Endothelial cell of umbilical vein (primary cell): ENCODE measurements at regions not wholly inside any gene's neighbourhood (a gene's known extent, or its start where the extent isn't known, plus 50 kb on each side); places are given as distances from the start of the nearest gene placed in this dataset.

ENCODE experiments used
- BruUV-seq: library from RNA; stranded (reverse); fragments of 400-500 nt; replicated peaks from 2 replicates; lab custom pipeline; 2021; lab: Mats Ljungman, UMichigan
- CTCF ChIA-PET: fragments of 300-600, 350-600 bp; sonication (Branson Sonifier 250); formaldehyde crosslinking; loops from one replicate; lab custom pipeline; 2021; ENCODE audit warnings: antibody characterized with exemption, inconsistent platforms; lab: Charles Lee
- POLR2A ChIA-PET: fragments of 300-600, 350-600 bp; sonication (Branson Sonifier 250); formaldehyde crosslinking; loops from one replicate; lab custom pipeline; 2021; ENCODE audit warnings: antibody characterized with exemption, inconsistent platforms; lab: Charles Lee
- DNase-seq: peaks from one replicate; pipeline ENCODE4 v3.0.0-alpha.2; 2011; ENCODE audit warnings: low read depth, low spot score
- FAIRE-seq: peaks from 2 replicates; lab custom pipeline; 2011; peaks lifted over from hg19 to GRCh38; lab: Jason Lieb, UNC
- H2AFZ ChIP-seq: 2 replicates; pipeline ENCODE4 v1.6.0; 2012; ENCODE audit warnings: low read depth, low read length, control low read depth, inconsistent platforms
- H3K27ac ChIP-seq: 2 replicates; pipeline ENCODE4 v1.5.1; 2011; ENCODE audit warnings: low read depth, mild to moderate bottlenecking, control low read depth, low read length, moderate library complexity; ENCODE audit not compliant: insufficient read depth
- H3K27me3 ChIP-seq, 2 experiments: 2 replicates each; pipeline versions ENCODE4 v1.6.0 to v1.6.1; 2011; ENCODE audit warnings: low read length in 2 of 2, mixed read lengths in 1 of 2; ENCODE audit not compliant: control insufficient read depth in 2 of 2, insufficient read depth in 2 of 2
- H3K36me3 ChIP-seq, 2 experiments: 2 replicates in 1 of 2; 3 replicates in 1 of 2; pipeline ENCODE4 v1.5.1; 2011; ENCODE audit warnings: low read length in 2 of 2, mild to moderate bottlenecking in 1 of 2, moderate library complexity in 1 of 2; ENCODE audit not compliant: control insufficient read depth in 2 of 2, insufficient read depth in 2 of 2; ENCODE audit errors: extremely low read depth in 1 of 2
- H3K4me1 ChIP-seq: 3 replicates; pipeline ENCODE4 v1.5.1; 2011; ENCODE audit warnings: mild to moderate bottlenecking, low read length; ENCODE audit not compliant: control insufficient read depth, insufficient read depth; ENCODE audit errors: extremely low read depth
- H3K4me2 ChIP-seq: 2 replicates; pipeline ENCODE4 v1.6.1; 2011; ENCODE audit warnings: low read length, control low read depth, mixed read lengths; ENCODE audit not compliant: insufficient read depth
- H3K4me3 ChIP-seq, 3 experiments: fragments of 200-600 bp in 1 of 3; sonication (generic), shearing (Covaris generic) in 1 of 3; replicated peaks in 1 of 3; 2 replicates each; pipeline ENCODE4 v1.5.1; 2011 to 2016; ENCODE audit warnings: control low read depth in 3 of 3, low read length in 3 of 3, mild to moderate bottlenecking in 2 of 3, inconsistent platforms in 1 of 3, low read depth in 1 of 3, moderate library complexity in 1 of 3; ENCODE audit not compliant: insufficient read depth in 1 of 3
- H3K79me2 ChIP-seq: 2 replicates; pipeline ENCODE4 v1.6.0; 2012; ENCODE audit warnings: low read length, inconsistent platforms; ENCODE audit not compliant: control insufficient read depth, insufficient read depth
- H3K9ac ChIP-seq: replicated peaks from 2 replicates; pipeline ENCODE3; 2011; ENCODE audit warnings: low read length, control low read depth; ENCODE audit not compliant: insufficient read depth; ENCODE audit errors: extremely low read depth
- H3K9me1 ChIP-seq: replicated peaks from 3 replicates; pipeline ENCODE4 v1.6.0; 2011; ENCODE audit warnings: mild to moderate bottlenecking, low read length; ENCODE audit not compliant: control insufficient read depth, insufficient read depth; ENCODE audit errors: extremely low read depth
- H3K9me3 ChIP-seq: replicated peaks from 2 replicates; pipeline ENCODE4 v1.5.1; 2012; ENCODE audit warnings: low read length, inconsistent platforms; ENCODE audit not compliant: control insufficient read depth, insufficient read depth
- H4K20me1 ChIP-seq: replicated peaks from 2 replicates; pipeline ENCODE3; 2011; ENCODE audit warnings: mild to moderate bottlenecking, low read length; ENCODE audit not compliant: control insufficient read depth, insufficient read depth; ENCODE audit errors: extremely low read depth
- MYC ChIP-seq: IDR thresholded peaks from one replicate; pipeline ENCODE4 v1.6.1; 2011; ENCODE audit warnings: mild to moderate bottlenecking, low read depth, low read length
- dilution Hi-C: fragments of 300-500 bp; cut with MboI; formaldehyde crosslinking; loops from one replicate; pipeline ENCODE4 v1.15.0; 2019; ENCODE audit warnings: low sequenced_read_pairs; ENCODE audit not compliant: extremely low pct_ligation_motif_present
- intact Hi-C: fragments of 100-400 bp; cut with micrococcal nuclease; formaldehyde crosslinking; loops from one replicate; pipeline ENCODE4 v1.10.0; 2022
- TF ChIP-seq, protein P1 (sequence below): IDR thresholded peaks from 2 replicates; pipeline ENCODE4 v1.6.1; 2011; ENCODE audit not compliant: insufficient read depth, insufficient read length

DNA sequence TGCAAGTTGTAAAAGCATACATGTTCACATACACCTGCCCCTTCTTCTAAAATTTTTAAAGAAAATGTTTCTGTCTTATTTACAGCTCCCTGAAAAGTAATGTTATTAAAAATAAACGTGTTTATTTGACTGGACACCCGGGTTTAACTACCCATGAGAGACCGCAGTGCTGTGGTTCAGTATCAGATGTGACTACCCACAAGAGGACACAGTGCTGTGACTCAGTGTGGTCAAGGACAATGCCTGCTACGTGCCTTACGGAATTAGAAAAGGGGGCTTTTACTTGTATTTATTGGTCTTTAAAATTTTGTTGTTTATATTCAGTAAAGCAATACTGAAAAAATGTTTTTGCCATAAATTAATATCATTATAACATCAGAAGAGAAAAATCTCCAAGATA is 641.4 kb downstream of the TRIML1 start:
- Histone ChIP-seq H2AFZ (no peak overlapping the region), H3K27ac (no peak overlapping the region), H3K9me1 (no peaks in the 10 kb centered on the region), H4K20me1 (no peaks in the 10 kb centered on the region), H3K4me2 (no peak overlapping the region), H3K27me3 (no peaks in the 10 kb centered on the region), H3K9ac (no peak overlapping the region), H3K4me1 (no peaks in the 10 kb centered on the region), H3K4me3 (no peak overlapping the region), H3K9me3 (peaks cover 10% of the 10 kb centered on the region), H3K79me2 (no peaks in the 10 kb centered on the region), H3K36me3 (no peaks in the 10 kb centered on the region)
- ChIA-PET POLR2A (no interaction called here), CTCF (no interaction called here)
- dilution Hi-C loops: no loop called here
- no peak for DNase-seq
- intact Hi-C loops: no loop called here
- no peak for TF ChIP-seq MYC
- TF ChIP-seq, protein P1, sequence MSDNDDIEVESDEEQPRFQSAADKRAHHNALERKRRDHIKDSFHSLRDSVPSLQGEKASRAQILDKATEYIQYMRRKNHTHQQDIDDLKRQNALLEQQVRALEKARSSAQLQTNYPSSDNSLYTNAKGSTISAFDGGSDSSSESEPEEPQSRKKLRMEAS: no peak
- BruUV-seq: no TSS peak
- FAIRE-seq: no peak

DNA sequence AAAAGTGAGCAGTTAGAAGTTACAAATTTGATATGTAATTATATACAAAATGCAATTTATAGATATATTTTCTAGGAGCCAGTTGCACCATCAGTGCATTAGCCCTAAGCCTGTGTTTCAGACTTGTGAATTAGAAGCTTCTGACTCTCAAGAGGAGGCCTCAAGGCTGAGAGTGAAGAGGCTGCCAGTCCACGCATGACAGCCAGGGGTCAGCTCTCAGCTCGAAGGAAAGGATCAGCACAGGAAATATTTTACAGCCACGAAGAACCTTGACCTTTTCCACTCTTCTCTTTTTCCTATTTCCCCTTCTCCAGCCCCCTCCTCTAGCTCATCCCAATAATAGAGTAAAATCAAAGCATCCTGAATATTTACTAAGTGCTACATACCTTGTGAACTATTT is 642.4 kb downstream of the TRIML1 start:
- Histone ChIP-seq H3K9me1 (no peaks in the 10 kb centered on the region), H3K36me3 (no peaks in the 10 kb centered on the region), H4K20me1 (no peaks in the 10 kb centered on the region), H3K27me3 (no peaks in the 10 kb centered on the region), H3K9me3 (peaks cover 4% of the 10 kb centered on the region), H3K4me3 (no peak overlapping the region), H3K79me2 (no peaks in the 10 kb centered on the region), H3K4me2 (no peak overlapping the region), H3K27ac (no peak overlapping the region), H3K4me1 (no peaks in the 10 kb centered on the region), H2AFZ (no peak overlapping the region), H3K9ac (no peak overlapping the region)
- DNase-seq: no peak
- ChIA-PET CTCF (no interaction called here), POLR2A (no interaction called here)
- dilution Hi-C loops: no loop called here
- BruUV-seq: no TSS peak
- intact Hi-C loops: no loop called here
- no peak for FAIRE-seq
- TF ChIP-seq, protein P1: no peak
